HG03378 (cell line): ENCODE measurements at regions not wholly inside any gene's neighbourhood (a gene's known extent, or its start where the extent isn't known, plus 50 kb on each side); places are given as distances from the start of the nearest gene placed in this dataset.

Experiments used
- ATAC-seq: cut with Tn5 transposase; IDR thresholded peaks from one replicate; pipeline ENCODE4 v1.9.1; 2021; ENCODE audit warnings: mild to moderate bottlenecking, moderate library complexity; ENCODE audit not compliant: unreplicated experiment

DNA sequence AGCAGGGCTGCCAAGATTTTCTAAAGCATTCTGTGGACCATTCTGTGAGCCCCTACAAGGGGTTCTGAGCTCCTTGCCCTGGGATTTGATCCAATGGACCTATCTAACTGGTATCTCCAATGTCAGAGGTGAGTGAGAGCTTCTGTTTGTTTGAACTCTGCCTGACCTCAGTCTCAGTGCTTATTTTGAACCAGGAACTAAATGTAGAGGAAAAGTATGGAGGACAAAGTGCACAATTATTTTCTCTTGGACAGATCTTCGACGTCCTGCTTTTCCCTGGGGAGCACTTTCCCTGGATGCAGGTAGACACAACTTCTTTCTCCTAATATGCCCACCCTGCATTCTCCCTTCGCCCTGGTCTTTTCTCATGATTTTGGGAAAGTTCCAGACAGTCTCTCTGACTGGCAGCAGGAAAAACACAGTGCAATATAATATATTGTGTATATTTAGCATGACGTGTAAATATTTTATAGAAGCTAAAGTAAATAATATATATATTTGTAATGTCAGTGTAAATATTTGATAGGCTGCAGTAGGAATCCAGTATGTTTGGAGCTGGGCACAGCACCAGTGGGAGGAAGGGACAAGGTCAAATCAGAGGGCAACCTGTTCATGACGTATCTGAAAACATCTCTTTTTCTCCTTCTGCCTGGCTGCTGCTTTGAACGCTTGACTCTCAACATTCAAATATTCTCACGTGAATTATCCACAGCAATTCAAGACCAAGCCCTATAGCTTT is 184.0 kb upstream of the LYZL1 start:
- ATAC-seq, result no peak

GRCh38 chr10:29105516-29106215 is 183.2 kb upstream of the LYZL1 start:
- ATAC-seq, result no peak

GRCh38 chr10:29106287-29106686 is 182.6 kb upstream of the LYZL1 start:
- no peak for ATAC-seq

DNA sequence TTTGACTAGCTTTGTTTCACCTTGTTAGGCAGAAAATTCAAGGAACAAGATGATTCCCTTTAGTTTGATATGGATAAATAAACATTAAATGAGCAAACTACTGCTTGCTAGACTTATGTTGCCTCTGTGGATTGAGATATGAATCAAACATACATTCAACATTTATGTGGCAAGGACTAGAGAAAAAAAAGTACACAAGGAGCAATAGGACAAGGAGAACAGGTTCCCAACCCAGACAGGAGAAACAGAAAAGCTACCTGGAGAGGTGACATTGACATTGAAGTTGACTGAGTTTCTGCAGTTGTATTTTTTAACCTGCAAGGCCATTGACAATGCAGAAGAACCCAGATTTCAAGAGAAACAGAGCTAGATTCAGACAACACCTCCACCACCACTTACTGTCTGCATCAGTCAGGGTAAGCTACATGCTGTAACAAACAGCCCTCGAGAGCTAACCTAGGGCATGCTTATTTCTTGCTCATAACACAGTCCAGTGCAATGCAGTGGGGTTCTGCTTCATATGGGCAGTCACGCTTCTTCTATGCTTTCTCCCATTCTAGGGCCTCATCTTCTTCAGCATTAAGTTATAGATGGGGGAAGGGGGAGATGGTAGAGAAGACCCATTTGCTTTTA is 180.9 kb upstream of the LYZL1 start:
- no peak for ATAC-seq

GRCh38 chr10:29109707-29110571 is 178.9 kb upstream of the LYZL1 start:
- ATAC-seq, result no peak

GRCh38 chr10:29112827-29113615 is 175.8 kb upstream of the LYZL1 start:
- ATAC-seq, result no peak

GRCh38 chr10:29113616-29113945 is 175.3 kb upstream of the LYZL1 start:
- no peak for ATAC-seq

DNA sequence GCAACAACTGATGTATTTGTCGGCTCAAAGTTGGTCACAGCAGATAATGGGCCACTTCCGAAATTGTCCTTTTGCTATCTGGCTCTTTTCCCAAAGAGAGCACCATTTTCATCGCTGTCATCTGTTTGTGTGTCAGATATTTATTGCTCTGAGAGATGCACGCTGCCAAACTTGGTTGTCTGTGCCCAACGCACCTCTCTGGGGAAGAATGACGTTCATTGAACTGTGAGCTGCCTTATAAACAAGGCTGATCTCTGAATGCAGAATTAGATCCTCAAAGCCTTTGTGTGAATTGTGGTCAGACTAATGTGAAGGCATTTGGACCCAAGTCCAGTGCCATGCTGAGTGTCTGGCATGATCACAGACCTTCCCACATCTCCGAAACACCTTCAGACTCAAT is 174.7 kb upstream of the LYZL1 start:
- ATAC-seq, result no peak

DNA sequence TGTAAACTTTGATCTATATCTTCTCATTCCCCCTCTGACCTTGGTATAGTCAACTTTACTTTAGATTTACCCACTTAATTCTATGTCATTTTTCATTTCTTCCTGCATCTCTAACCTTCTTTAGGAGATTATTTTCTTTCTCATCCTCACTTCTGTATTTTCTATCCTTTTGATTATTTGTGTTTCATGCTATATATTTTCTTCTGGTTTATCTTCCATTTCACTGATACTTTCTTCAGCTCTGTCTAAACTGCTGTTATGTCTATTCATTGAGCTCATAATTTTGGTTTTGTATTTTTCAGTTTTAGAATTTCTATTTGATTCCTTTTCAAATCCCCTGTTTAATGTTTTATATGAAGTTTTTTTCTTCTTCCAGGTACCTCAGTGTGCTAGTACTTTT is 171.1 kb upstream of the LYZL1 start:
- no peak for ATAC-seq

DNA sequence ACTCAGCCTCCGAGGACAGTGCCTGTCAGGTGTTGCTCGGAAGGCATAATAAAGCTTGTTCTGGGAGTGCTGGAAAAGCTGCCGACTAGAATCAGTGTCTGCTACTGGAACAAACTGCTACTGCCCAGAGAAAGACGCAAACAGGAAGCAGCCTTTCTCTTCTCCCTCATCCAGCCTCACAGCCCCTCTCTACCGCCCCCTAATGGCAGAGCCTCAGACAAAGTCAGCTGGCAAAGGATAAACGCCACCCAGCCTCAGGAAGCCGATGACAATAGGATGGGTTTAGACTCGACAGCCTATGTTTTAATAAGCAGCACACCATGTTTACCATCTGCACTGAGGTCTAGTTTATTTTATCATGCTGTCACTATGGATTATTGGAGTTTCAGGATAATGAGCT is 169.5 kb upstream of the LYZL1 start:
- ATAC-seq, result no peak

- no peak for ATAC-seq
These were observed 168.7 kb upstream of the LYZL1 start for GRCh38 chr10:29120216-29120615.

GRCh38 chr10:29124864-29125263 is 164.0 kb upstream of the LYZL1 start:
- no peak for ATAC-seq

GRCh38 chr10:29127037-29127700 is 161.7 kb upstream of the LYZL1 start:
- ATAC-seq, result no peak

GRCh38 chr10:29127731-29128130 is 161.1 kb upstream of the LYZL1 start:
- ATAC-seq, result no peak

DNA sequence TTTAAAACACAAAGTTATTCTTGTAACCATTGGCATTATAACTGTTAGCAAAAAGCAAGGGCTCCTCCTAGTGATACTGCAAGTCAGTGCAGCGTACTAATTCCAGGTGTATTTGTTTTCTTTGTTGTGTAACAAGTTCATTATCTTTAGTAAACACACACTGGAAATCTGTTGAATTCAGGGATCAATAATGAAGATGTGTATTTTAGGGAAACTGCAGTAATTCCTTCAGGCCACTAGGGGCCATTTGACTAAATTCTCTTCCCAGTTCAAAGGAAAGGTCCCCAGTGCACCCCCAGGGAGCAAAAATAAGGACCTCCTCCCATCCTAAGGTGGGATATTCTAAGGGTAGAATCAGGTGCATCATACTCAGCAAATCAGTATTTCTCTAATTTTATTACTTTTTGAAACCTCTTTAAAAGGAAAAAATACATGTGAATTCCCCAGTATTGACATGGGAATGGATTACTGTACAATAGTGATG is 158.6 kb upstream of the LYZL1 start:
- ATAC-seq, result no peak

DNA sequence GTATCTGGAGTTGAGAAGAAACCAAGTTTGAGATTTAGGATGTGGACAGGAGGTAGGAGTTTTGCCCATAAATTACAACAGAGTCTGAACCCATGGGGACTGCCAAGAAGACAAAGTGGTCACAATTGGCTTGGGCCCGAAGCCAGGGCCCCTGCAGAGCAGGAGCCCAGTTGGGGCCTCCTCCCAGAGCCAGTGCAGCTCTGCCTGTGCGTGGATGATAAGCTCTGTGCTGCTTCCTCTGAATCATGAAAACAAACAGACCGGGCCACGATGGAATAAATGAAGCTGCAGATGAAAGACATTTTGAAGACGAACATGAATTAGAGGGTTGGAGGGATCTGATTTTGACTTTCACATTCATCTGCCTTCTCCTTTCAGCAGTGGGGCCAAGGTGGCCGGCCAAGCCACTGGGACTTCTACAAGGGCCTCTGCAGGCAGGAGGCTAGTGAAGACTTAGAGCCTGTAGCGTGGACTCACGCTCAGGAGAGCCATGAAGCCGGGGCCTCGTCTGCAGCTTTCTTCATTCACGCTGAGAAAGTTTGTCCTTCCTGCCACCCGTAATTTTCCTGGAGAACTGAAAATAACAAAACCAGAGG is 156.8 kb upstream of the LYZL1 start:
- no peak for ATAC-seq

GRCh38 chr10:29132551-29133111 is 156.2 kb upstream of the LYZL1 start:
- no peak for ATAC-seq

DNA sequence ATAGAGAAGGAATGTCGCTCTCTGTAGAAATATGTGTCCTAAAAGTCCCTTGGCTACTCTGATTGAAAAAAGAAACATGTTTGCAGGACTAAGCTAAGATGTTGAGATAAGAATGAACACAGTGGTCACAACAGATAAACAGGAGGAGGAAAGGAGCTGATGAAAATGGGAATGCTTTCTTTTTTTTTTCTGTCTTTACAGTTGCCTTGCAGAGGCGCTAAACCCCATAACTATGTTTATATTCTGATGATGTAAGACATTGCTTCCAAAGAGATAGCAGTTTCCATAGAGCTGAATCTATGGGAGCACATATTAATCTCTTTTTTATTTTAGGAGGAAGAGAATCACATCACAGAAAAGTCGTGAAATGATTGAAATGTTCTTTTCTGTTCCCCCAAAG is 153.5 kb upstream of the LYZL1 start:
- no peak for ATAC-seq

DNA sequence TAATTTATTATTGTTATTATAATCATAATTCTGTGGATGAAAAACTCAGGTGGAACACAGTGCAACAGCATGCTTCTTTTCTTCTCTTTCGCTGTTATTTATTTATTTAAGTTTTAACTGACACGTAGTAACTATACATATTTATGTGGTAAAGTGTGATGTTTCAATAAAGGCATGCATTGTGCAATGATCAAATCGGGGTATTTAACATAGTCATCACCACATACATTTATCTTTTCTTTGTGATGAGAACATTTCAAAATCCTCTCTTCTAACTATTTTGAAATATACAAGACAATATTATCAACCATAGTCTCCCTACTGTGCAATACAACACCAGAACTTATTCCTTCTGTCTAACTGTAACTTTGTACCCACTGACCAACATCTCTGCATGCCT is 152.5 kb upstream of the LYZL1 start:
- no peak for ATAC-seq
